WERI-Rb-1 (cell line): ENCODE measurements at regions not wholly inside any gene's neighbourhood (a gene's known extent, or its start where the extent isn't known, plus 50 kb on each side); places are given as distances from the start of the nearest gene placed in this dataset.

Experiments
- DNase-seq: peaks from one replicate; pipeline ENCODE4 v3.0.0-alpha.2; 2020
- H3K27ac ChIP-seq: fragments of 250-450 bp; sonication (Bioruptor Pico); 2 replicates; pipeline ENCODE4 v1.5.1; 2020; ENCODE audit warnings: mild to moderate bottlenecking, moderate library complexity
- H3K27me3 ChIP-seq: fragments of 250-450 bp; sonication (Bioruptor Pico); 2 replicates; pipeline ENCODE4 v1.5.1; 2021; ENCODE audit warnings: mild to moderate bottlenecking, low read depth, moderate library complexity; ENCODE audit not compliant: insufficient read depth, severe bottlenecking
- H3K36me3 ChIP-seq: fragments of 250-450 bp; sonication (Bioruptor Pico); 2 replicates; pipeline ENCODE4 v1.5.1; 2020; ENCODE audit warnings: mild to moderate bottlenecking, moderate library complexity
- H3K4me3 ChIP-seq: 2 replicates; pipeline ENCODE4 v1.5.1; 2011; ENCODE audit warnings: low read depth, mild to moderate bottlenecking, control low read depth, low read length
- H3K9me3 ChIP-seq: fragments of 250-450 bp; sonication (Bioruptor Pico); 2 replicates; pipeline ENCODE4 v1.5.1; 2021; ENCODE audit warnings: mild to moderate bottlenecking, moderate library complexity; ENCODE audit not compliant: severe bottlenecking
- TF ChIP-seq, protein P1 (sequence below): IDR thresholded peaks from 2 replicates; pipeline ENCODE4 v1.5.1; 2011; ENCODE audit warnings: low read depth, mild to moderate bottlenecking, control low read depth, inconsistent platforms, low read length

DNA sequence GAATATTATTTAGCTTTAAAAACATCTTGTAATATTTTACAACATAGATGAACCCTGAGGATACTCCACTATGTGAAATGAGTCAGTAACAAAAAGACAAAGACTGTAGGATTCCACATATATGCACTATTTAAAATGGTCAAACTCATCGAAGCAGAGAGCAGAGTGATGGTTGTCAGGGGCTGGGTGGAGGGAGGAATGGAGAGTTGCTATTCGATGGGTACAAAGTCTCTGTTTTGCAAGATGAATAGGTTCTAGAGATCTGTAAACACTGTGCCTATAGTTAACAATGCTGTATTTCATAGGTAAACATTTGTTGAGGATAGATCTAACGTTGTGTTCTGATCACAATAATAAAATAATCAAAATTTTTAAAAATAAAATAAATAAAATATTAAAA, 1675.9 kb upstream of the CELF4 start:
- TF ChIP-seq, protein P1, sequence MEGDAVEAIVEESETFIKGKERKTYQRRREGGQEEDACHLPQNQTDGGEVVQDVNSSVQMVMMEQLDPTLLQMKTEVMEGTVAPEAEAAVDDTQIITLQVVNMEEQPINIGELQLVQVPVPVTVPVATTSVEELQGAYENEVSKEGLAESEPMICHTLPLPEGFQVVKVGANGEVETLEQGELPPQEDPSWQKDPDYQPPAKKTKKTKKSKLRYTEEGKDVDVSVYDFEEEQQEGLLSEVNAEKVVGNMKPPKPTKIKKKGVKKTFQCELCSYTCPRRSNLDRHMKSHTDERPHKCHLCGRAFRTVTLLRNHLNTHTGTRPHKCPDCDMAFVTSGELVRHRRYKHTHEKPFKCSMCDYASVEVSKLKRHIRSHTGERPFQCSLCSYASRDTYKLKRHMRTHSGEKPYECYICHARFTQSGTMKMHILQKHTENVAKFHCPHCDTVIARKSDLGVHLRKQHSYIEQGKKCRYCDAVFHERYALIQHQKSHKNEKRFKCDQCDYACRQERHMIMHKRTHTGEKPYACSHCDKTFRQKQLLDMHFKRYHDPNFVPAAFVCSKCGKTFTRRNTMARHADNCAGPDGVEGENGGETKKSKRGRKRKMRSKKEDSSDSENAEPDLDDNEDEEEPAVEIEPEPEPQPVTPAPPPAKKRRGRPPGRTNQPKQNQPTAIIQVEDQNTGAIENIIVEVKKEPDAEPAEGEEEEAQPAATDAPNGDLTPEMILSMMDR = no peak
- Histone ChIP-seq H3K4me3 (no peak overlapping the region), H3K27me3 (no peaks in the 10 kb centered on the region), H3K27ac (no peak overlapping the region), H3K36me3 (no peaks in the 10 kb centered on the region), H3K9me3 (no peaks in the 10 kb centered on the region)
- DNase-seq = no peak

DNA sequence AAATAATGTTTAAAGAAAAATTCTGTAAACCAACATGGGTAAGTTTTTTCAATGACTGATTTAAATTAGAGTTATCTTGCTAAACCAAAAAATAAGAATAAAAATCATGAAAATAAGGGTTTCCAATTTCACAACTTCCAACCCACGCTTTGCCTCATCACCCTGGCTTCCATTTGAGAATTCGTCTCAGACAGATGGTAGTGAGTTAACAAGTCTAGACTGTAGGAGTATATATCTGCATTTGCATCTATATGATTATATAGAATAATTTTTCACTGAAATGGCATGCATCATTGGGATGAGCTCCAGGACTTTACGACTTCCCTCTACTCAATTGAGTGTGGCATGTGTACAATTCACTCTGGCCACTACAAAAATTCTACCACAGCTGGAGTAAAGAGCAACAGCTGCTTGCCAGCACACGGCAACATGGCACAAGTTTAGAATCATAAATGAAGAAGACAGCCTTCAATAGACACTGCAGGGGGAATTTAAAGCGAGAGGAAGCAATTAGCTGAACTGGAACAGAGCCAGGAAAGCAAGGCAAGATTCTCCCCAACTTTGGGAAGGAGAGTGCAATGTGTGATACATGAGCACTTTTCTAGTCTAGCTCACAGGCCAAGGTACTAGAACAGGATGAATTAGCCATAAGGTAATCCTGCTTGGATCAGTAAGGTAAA, 1673.5 kb upstream of the CELF4 start:
- H3K27me3 ChIP-seq = no peaks in the 10 kb centered on the region
- H3K4me3 ChIP-seq = no peak overlapping the region
- TF ChIP-seq, protein P1 = no peak
- no peaks in the 10 kb centered on the region for H3K36me3 ChIP-seq
- peaks cover 4% of the 10 kb centered on the region for H3K9me3 ChIP-seq
- no peak for DNase-seq
- no peak overlapping the region for H3K27ac ChIP-seq

DNA sequence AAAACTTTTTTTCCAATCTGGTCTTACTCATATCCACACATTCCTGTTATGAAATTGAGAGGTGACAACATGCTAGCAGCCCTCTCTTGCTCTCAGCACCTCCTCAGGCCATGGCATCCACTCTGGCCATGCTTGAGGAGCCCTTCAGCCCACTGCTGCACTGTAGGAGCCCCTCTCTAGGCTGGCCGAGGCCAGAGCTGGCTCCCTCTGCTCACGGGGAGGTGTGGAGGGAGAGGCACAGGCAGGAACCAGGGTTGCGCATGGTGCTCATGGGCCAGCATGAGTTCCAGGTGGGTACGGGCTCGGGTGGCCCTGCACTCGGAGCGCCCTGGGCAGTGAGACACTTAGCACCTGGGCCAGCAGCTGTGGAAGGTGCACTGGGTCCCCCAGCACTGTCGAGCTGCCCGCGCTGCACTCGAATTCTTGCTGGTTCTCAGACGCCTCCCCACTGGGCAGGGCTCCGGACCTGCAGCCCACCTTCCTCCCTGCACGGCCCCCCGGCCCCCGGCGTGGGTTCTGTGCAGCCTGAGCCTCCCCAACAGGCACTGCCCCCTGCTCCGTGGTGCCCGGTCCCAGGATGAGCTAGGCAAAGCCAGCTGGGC, 1669.6 kb upstream of the CELF4 start:
- Histone ChIP-seq H3K27ac (no peak overlapping the region), H3K9me3 (peaks cover 4% of the 10 kb centered on the region), H3K27me3 (no peaks in the 10 kb centered on the region), H3K36me3 (no peaks in the 10 kb centered on the region), H3K4me3 (no peak overlapping the region)
- no peak for DNase-seq
- TF ChIP-seq, protein P1 = no peak

DNA sequence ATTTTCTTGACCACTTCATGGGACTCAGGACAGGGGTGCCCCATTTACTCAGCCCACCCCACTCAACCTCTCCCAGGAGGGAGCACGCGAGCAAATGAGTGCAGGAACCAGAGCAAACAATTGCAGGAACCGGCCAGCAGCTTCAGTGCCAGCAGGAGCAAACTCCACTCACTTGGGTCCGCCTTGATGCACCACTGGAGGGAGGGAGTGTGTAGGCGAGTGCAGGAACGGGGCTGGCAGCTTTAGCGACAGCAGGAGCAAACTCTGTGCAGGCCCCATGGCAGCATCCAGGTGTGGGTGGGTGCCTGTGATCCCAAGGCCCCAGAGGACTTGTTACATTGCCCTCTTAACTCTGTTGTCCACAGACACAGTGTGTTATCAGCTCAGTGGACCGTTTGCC, 1667.3 kb upstream of the CELF4 start:
- no peak for DNase-seq
- H3K27ac ChIP-seq = no peak overlapping the region
- TF ChIP-seq, protein P1 = no peak
- no peak overlapping the region for H3K4me3 ChIP-seq
- H3K36me3 ChIP-seq = no peaks in the 10 kb centered on the region
- peaks cover 4% of the 10 kb centered on the region for H3K9me3 ChIP-seq
- H3K27me3 ChIP-seq = no peaks in the 10 kb centered on the region

DNA sequence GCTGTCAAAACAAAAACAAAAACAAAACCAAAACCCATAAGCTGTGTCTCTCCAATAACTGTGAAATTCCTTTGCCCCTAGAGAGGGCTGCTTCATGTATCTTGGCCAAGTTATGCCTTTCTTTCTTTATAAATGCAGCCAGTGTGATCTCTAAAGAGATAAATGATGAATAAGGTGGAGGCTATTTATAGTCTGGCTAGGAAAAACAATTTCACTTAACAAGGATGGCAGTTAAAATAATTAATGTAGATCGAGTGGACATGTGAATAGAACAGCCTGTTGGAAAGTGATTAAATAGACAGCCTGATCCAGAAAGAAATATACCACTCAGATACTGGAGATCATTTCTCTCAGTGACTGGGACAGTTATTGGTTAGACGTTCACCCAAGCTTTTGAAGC, 1666.9 kb upstream of the CELF4 start:
- DNase-seq = no peak
- TF ChIP-seq, protein P1 = no peak
- Histone ChIP-seq H3K27ac (no peak overlapping the region), H3K36me3 (no peaks in the 10 kb centered on the region), H3K4me3 (no peak overlapping the region), H3K9me3 (peaks cover 4% of the 10 kb centered on the region), H3K27me3 (no peaks in the 10 kb centered on the region)
